K562 (cell line): ENCODE measurements at regions not wholly inside any gene's neighbourhood (a gene's known extent, or its start where the extent isn't known, plus 50 kb on each side); places are given as distances from the start of the nearest gene placed in this dataset.

Experiments
- CC2D1A ChIP-seq: fragments of 450-650 bp; IDR thresholded peaks from 2 replicates; pipeline ENCODE4 v1.6.1; 2017; ENCODE audit warnings: mild to moderate bottlenecking
- CREB1 ChIP-seq, 2 experiments: sonication (generic) in 1 of 2; formaldehyde crosslinking in 1 of 2; IDR thresholded peaks; 2 replicates each; pipeline versions ENCODE4 v1.6.1 to v1.8.0; 2012 to 2022; ENCODE audit warnings: inconsistent platforms in 1 of 2, mild to moderate bottlenecking in 1 of 2, missing genetic modification reagents in 1 of 2, moderate library complexity in 1 of 2
- EP300 ChIP-seq: IDR thresholded peaks from 2 replicates; pipeline ENCODE4 v1.6.1; 2012; ENCODE audit warnings: low read length, improper control_type of control experiment
- FOXA3 ChIP-seq, 2 experiments: fragments of 450-650 bp in 1 of 2; sonication (generic) in 1 of 2; formaldehyde crosslinking; IDR thresholded peaks in 1 of 2; conservative IDR thresholded peaks in 1 of 2; 2 replicates each; pipeline versions ENCODE4 v1.4.0 to v1.8.0; 2020 to 2022; ENCODE audit warnings: mild to moderate bottlenecking in 2 of 2, missing genetic modification reagents in 1 of 2
- HCFC1 ChIP-seq: IDR thresholded peaks from 2 replicates; pipeline ENCODE4 v1.6.1; 2012; ENCODE audit warnings: low read depth, low read length, improper control_type of control experiment
- HDAC2 ChIP-seq: fragments of 450-650 bp; IDR thresholded peaks from 2 replicates; pipeline ENCODE4 v1.6.1; 2016; ENCODE audit warnings: mild to moderate bottlenecking
- HSF4 ChIP-seq: fragments of 250-450 bp; sonication (Bioruptor Pico); IDR thresholded peaks from 2 replicates; pipeline ENCODE4 v2.1.2; 2022; ENCODE audit warnings: mild to moderate bottlenecking, moderate library complexity, borderline replicate concordance
- KDM1A ChIP-seq, 2 experiments: fragments of 450-650 bp; IDR thresholded peaks; 2 replicates each; pipeline ENCODE4 v1.6.1; 2016; ENCODE audit warnings: mild to moderate bottlenecking in 2 of 2
- KDM5B ChIP-seq: fragments of 200-600 bp; sonication (generic); IDR thresholded peaks from 2 replicates; pipeline ENCODE4 v1.6.1; 2012; ENCODE audit warnings: low read depth, mild to moderate bottlenecking, moderate library complexity, low read length, control low read depth, inconsistent platforms; ENCODE audit not compliant: insufficient replicate concordance
- KHSRP ChIP-seq: fragments of 450-650 bp; IDR thresholded peaks from 2 replicates; pipeline ENCODE4 v1.6.1; 2017
- LARP7 ChIP-seq: fragments of 450-650 bp; IDR thresholded peaks from 2 replicates; pipeline ENCODE4 v1.6.1; 2016
- MAZ ChIP-seq, 2 experiments: fragments of 450-650 bp in 1 of 2; sonication (generic) in 1 of 2; formaldehyde crosslinking; IDR thresholded peaks in 1 of 2; conservative IDR thresholded peaks in 1 of 2; 2 replicates each; pipeline versions ENCODE4 v1.4.0 to v1.5.0; 2020; ENCODE audit warnings: mild to moderate bottlenecking in 1 of 2, missing genetic modification reagents in 1 of 2
- MEIS2 ChIP-seq: fragments of 450-650 bp; IDR thresholded peaks from 2 replicates; pipeline ENCODE4 v1.6.1; 2014; ENCODE audit warnings: mild to moderate bottlenecking; ENCODE audit not compliant: partially characterized antibody
- PHB2 ChIP-seq: fragments of 450-650 bp; IDR thresholded peaks from 2 replicates; pipeline ENCODE4 v1.6.1; 2017; ENCODE audit warnings: low read depth
- POLR2A ChIP-seq: fragments of 450-650 bp; conservative IDR thresholded peaks from 2 replicates; pipeline ENCODE4 v1.6.1; 2016
- POLR2G ChIP-seq: fragments of 200-400 bp; formaldehyde crosslinking; IDR thresholded peaks from 2 replicates; pipeline ENCODE4 v1.6.1; 2017; ENCODE audit warnings: low read depth, mild to moderate bottlenecking, antibody characterized with exemption, low read length, moderate library complexity
- ZBTB7A ChIP-seq: IDR thresholded peaks from 2 replicates; pipeline ENCODE4 v1.6.1; 2011; ENCODE audit warnings: low read depth, mild to moderate bottlenecking, low read length, moderate library complexity, borderline replicate concordance; ENCODE audit not compliant: control insufficient read depth
- ZNF212 ChIP-seq: fragments of 450-650 bp; formaldehyde crosslinking; IDR thresholded peaks from 2 replicates; pipeline ENCODE4 v1.4.0; 2020; ENCODE audit warnings: mild to moderate bottlenecking
- ZSCAN29 ChIP-seq: fragments of 450-650 bp; IDR thresholded peaks from 2 replicates; pipeline ENCODE4 v1.6.1; 2017
- TF ChIP-seq, protein P1 (sequence below): sonication (generic); formaldehyde crosslinking; IDR thresholded peaks from 2 replicates; pipeline ENCODE4 v1.8.1; 2023; ENCODE audit warnings: mild to moderate bottlenecking, missing genetic modification reagents
- TF ChIP-seq, protein P2 (sequence below): fragments of 450-650 bp; formaldehyde crosslinking; IDR thresholded peaks from 2 replicates; pipeline ENCODE4 v1.4.0; 2020; ENCODE audit warnings: mild to moderate bottlenecking, mixed read lengths
- TF ChIP-seq, protein P3 (sequence below): sonication (generic); formaldehyde crosslinking; IDR thresholded peaks from 2 replicates; pipeline ENCODE4 v1.5.0; 2020; ENCODE audit warnings: missing genetic modification reagents
- TF ChIP-seq, protein P4 (sequence below), 2 experiments: IDR thresholded peaks; 2 replicates each; pipeline ENCODE4 v1.6.1; 2011; ENCODE audit warnings: borderline replicate concordance in 1 of 2, control low read depth in 1 of 2, low read depth in 1 of 2, low read length in 1 of 2, mild to moderate bottlenecking in 1 of 2, mixed read lengths in 1 of 2, moderate library complexity in 1 of 2; ENCODE audit not compliant: insufficient read depth in 1 of 2, insufficient read length in 1 of 2, poor library complexity in 1 of 2, severe bottlenecking in 1 of 2; ENCODE audit errors: extremely low read depth in 1 of 2
- TF ChIP-seq, protein P5 (sequence below): fragments of 250-450 bp; sonication (Bioruptor Pico); IDR thresholded peaks from 2 replicates; pipeline ENCODE4 v1.9.0; 2021; ENCODE audit warnings: mild to moderate bottlenecking

DNA sequence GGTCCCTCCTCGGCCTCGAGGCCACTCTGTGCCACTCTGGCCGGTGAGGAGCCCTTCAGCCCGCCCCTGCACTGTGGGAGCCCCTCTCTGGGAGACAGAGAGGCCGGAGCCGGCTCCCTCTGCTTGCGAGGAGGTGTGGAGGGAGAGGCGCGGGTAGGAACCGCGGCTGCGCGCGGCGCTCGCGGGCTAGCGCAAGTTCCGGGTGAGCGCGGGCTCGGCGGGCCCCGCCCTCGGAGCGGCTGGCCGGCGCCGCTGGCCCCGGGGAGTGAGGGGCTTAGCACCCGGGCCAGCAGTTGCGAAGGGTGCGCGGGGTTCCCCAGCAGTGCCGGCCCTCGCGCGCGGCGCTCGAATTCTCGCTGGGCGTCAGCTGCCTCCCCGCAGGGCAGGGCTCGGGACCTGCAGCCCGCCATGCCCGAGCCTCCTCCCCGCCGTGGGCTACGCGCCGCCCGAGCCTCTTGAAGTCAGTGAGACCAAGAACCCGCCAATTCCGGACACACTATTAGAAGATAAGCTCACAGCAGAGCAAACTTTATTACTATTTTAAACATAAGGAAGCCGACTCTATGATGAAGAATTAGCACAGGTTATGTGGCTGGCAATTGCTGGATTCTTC, 825.8 kb upstream of the FANCL start (continued):
- TF ChIP-seq, protein P1, sequence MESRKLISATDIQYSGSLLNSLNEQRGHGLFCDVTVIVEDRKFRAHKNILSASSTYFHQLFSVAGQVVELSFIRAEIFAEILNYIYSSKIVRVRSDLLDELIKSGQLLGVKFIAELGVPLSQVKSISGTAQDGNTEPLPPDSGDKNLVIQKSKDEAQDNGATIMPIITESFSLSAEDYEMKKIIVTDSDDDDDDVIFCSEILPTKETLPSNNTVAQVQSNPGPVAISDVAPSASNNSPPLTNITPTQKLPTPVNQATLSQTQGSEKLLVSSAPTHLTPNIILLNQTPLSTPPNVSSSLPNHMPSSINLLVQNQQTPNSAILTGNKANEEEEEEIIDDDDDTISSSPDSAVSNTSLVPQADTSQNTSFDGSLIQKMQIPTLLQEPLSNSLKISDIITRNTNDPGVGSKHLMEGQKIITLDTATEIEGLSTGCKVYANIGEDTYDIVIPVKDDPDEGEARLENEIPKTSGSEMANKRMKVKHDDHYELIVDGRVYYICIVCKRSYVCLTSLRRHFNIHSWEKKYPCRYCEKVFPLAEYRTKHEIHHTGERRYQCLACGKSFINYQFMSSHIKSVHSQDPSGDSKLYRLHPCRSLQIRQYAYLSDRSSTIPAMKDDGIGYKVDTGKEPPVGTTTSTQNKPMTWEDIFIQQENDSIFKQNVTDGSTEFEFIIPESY (CRISPR knock-in tag): 0 out of 2 replicates have a peak, but pooled peaks have one; percentile 20
- TF ChIP-seq ZBTB7A (no peak), KHSRP (no peak), HSF4 (CRISPR knock-in tag) (no peak), LARP7 (no peak), FOXA3 (CRISPR knock-in tag; conservative IDR thresholded peaks at IDR 0.05 in 1 of 2, IDR thresholded peaks at IDR 0.05 in 1 of 2) (no peak), KDM5B (no peak), EP300 (no peak), CREB1 (IDR thresholded peaks at IDR 0.05) (no peak), CREB1 (CRISPR knock-in tag; IDR thresholded peaks at IDR 0.05) (no peak), ZNF212 (CRISPR knock-in tag) (no peak), MAZ (CRISPR knock-in tag; conservative IDR thresholded peaks at IDR 0.05 in 1 of 2, IDR thresholded peaks at IDR 0.05 in 1 of 2) (0 out of 4 replicates have a peak, but pooled peaks of 1 of the 2 experiments have one; percentile 40), MEIS2 (no peak), KDM1A (IDR thresholded peaks at IDR 0.05) (no peak), POLR2A (no peak), HDAC2 (no peak), POLR2G (peak; percentile 46), ZSCAN29 (no peak), CC2D1A (no peak), PHB2 (no peak), HCFC1 (no peak)
- TF ChIP-seq, protein P2, sequence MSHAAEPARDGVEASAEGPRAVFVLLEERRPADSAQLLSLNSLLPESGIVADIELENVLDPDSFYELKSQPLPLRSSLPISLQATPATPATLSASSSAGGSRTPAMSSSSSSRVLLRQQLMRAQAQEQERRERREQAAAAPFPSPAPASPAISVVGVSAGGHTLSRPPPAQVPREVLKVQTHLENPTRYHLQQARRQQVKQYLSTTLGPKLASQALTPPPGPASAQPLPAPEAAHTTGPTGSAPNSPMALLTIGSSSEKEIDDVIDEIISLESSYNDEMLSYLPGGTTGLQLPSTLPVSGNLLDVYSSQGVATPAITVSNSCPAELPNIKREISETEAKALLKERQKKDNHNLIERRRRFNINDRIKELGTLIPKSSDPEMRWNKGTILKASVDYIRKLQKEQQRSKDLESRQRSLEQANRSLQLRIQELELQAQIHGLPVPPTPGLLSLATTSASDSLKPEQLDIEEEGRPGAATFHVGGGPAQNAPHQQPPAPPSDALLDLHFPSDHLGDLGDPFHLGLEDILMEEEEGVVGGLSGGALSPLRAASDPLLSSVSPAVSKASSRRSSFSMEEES (CRISPR knock-in tag): no peak
- TF ChIP-seq, protein P3, sequence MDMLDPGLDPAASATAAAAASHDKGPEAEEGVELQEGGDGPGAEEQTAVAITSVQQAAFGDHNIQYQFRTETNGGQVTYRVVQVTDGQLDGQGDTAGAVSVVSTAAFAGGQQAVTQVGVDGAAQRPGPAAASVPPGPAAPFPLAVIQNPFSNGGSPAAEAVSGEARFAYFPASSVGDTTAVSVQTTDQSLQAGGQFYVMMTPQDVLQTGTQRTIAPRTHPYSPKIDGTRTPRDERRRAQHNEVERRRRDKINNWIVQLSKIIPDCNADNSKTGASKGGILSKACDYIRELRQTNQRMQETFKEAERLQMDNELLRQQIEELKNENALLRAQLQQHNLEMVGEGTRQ: no peak
- TF ChIP-seq, protein P4, sequence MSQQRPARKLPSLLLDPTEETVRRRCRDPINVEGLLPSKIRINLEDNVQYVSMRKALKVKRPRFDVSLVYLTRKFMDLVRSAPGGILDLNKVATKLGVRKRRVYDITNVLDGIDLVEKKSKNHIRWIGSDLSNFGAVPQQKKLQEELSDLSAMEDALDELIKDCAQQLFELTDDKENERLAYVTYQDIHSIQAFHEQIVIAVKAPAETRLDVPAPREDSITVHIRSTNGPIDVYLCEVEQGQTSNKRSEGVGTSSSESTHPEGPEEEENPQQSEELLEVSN (IDR thresholded peaks at IDR 0.05; ENCODE audit: borderline replicate concordance in 1 of 2, extremely low read depth in 1 of 2, insufficient read depth in 1 of 2, insufficient read length in 1 of 2, low read depth in 1 of 2, low read length in 1 of 2, poor library complexity in 1 of 2, severe bottlenecking in 1 of 2): peak in 1 of 2 experiments; percentile 13
- TF ChIP-seq, protein P5, sequence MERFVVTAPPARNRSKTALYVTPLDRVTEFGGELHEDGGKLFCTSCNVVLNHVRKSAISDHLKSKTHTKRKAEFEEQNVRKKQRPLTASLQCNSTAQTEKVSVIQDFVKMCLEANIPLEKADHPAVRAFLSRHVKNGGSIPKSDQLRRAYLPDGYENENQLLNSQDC (CRISPR knock-in tag): no peak
